HUES48 (cell line): ENCODE measurements at regions not wholly inside any gene's neighbourhood (a gene's known extent, or its start where the extent isn't known, plus 50 kb on each side); places are given as distances from the start of the nearest gene placed in this dataset.

Source experiments
- H3K27ac ChIP-seq: one replicate; pipeline ENCODE4 v1.7.0; 2013; ENCODE audit warnings: low read depth, low read length, inconsistent platforms
- H3K27me3 ChIP-seq: 2 replicates; pipeline ENCODE4 v1.6.1; 2013; ENCODE audit warnings: mild to moderate bottlenecking, low read length; ENCODE audit not compliant: control insufficient read depth, insufficient read depth
- H3K36me3 ChIP-seq: 2 replicates; pipeline ENCODE4 v1.6.1; 2013; ENCODE audit warnings: low read length; ENCODE audit not compliant: control insufficient read depth, insufficient read depth
- H3K4me1 ChIP-seq: 2 replicates; pipeline ENCODE4 v1.6.1; 2013; ENCODE audit warnings: mild to moderate bottlenecking, low read length; ENCODE audit not compliant: control insufficient read depth, insufficient read depth
- H3K4me3 ChIP-seq: 2 replicates; pipeline ENCODE4 v1.5.1; 2013; ENCODE audit warnings: mild to moderate bottlenecking, low read depth, low read length
- H3K9ac ChIP-seq: 2 replicates; pipeline ENCODE4 v1.6.1; 2013; ENCODE audit warnings: mild to moderate bottlenecking, low read depth, low read length, moderate library complexity
- H3K9me3 ChIP-seq: 2 replicates; pipeline ENCODE4 v1.6.1; 2013; ENCODE audit warnings: low read length; ENCODE audit not compliant: control insufficient read depth, insufficient read depth

DNA sequence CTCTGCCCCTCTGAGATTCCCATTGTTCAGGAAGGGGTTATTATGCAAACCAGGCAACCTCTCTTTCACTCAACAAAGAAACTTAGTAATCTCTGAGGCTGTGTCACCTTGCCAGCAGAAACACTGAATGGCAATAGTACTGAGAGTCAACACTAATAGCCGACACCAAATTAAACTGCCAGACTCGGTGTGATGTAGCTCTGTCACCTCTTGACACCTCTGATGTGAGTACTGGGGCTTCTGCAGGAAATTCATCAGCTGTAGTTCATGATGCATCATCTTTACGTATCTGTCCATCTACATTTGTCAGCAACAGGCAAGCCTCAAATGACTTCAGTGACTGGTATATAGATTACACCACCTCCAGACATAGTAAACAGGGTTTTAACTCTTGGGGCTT, 65.0 kb upstream of the ONECUT1 start:
- Histone ChIP-seq H3K27ac (no peak overlapping the region), H3K9me3 (no peaks in the 10 kb centered on the region), H3K36me3 (no peaks in the 10 kb centered on the region), H3K4me1 (peaks cover 28% of the 10 kb centered on the region), H3K4me3 (no peak overlapping the region), H3K27me3 (peaks cover 23% of the 10 kb centered on the region), H3K9ac (no peak overlapping the region)

DNA sequence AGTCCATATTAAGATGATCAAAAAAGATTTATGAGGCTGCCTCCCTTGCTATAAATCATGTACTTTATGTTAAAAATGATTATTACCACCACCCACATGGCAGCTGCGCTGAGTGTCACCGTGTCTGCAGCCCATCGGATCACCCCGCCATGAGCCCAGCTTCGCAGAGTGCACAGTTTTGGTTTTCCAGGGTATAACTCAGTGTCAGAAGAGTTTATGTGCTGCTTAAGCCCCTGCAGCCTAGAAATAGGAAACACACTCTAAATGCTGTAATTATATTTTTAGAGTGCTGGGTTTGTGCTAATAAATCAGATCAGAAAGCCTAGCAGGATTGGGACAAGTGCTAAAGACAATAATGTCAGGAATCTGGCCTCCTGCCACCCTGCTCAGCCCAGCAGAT, 54.7 kb upstream of the ONECUT1 start:
- 0 out of 2 replicates have a peak, but pooled peaks cover 6% of the 10 kb centered on the region for H3K27me3 ChIP-seq

More for the DNA sequence above, 54.7 kb upstream of the ONECUT1 start:
- H3K27ac ChIP-seq = no peak overlapping the region
- H3K36me3 ChIP-seq = no peaks in the 10 kb centered on the region
- H3K4me3 ChIP-seq = no peak overlapping the region
- H3K9ac ChIP-seq = no peak overlapping the region
- no peaks in the 10 kb centered on the region for H3K9me3 ChIP-seq
- H3K4me1 ChIP-seq = no peaks in the 10 kb centered on the region
